Parathyroid adenoma (tissue), 2 donors: ENCODE measurements at regions not wholly inside any gene's neighbourhood (a gene's known extent, or its start where the extent isn't known, plus 50 kb on each side); places are given as distances from the start of the nearest gene placed in this dataset.

Experiments
- H2AFZ ChIP-seq: fragments of 300-600 bp; sonication (generic); one replicate; pipeline ENCODE4 v1.7.0; 2017; ENCODE audit warnings: antibody characterized with exemption, mild to moderate bottlenecking
- H3K27ac ChIP-seq: fragments of 300-600 bp; sonication (generic); one replicate; pipeline ENCODE4 v1.7.0; 2017
- H3K27me3 ChIP-seq: fragments of 300-600 bp; sonication (generic); one replicate; pipeline ENCODE4 v1.7.0; 2017; ENCODE audit warnings: low read length; ENCODE audit not compliant: control insufficient read depth, insufficient read depth
- H3K36me3 ChIP-seq: fragments of 300-600 bp; sonication (generic); one replicate; pipeline ENCODE4 v1.7.0; 2017; ENCODE audit warnings: low read length; ENCODE audit not compliant: control insufficient read depth, insufficient read depth
- H3K4me1 ChIP-seq: fragments of 300-600 bp; sonication (generic); one replicate; pipeline ENCODE4 v1.7.0; 2017; ENCODE audit warnings: control low read depth
- H3K4me2 ChIP-seq: fragments of 300-600 bp; sonication (generic); one replicate; pipeline ENCODE4 v1.7.0; 2017; ENCODE audit warnings: low read length
- H3K4me3 ChIP-seq: fragments of 300-600 bp; sonication (generic); one replicate; pipeline ENCODE4 v1.7.0; 2017; ENCODE audit warnings: low read depth, low read length
- H3K79me2 ChIP-seq: fragments of 300-600 bp; sonication (generic); one replicate; pipeline ENCODE4 v1.7.0; 2017; ENCODE audit warnings: control low read depth
- H3K9ac ChIP-seq: fragments of 300-600 bp; sonication (generic); one replicate; pipeline ENCODE4 v1.7.0; 2017; ENCODE audit warnings: mild to moderate bottlenecking
- H3K9me3 ChIP-seq: fragments of 300-600 bp; sonication (generic); one replicate; pipeline ENCODE4 v1.7.0; 2017; ENCODE audit warnings: low read length; ENCODE audit not compliant: control insufficient read depth
- CTCF ChIP-seq: fragments of 300-600 bp; sonication (generic); IDR thresholded peaks from one replicate; pipeline ENCODE4 v1.7.0; 2017; ENCODE audit warnings: antibody characterized with exemption, mild to moderate bottlenecking
- donor health status: primary hyperparathyroidism.

- Histone ChIP-seq H3K9ac (no peak overlapping the region), H3K4me3 (no peak overlapping the region), H3K27me3 (no peaks in the 10 kb centered on the region), H2AFZ (no peak overlapping the region), H3K9me3 (no peaks in the 10 kb centered on the region), H3K4me2 (no peak overlapping the region), H3K79me2 (no peaks in the 10 kb centered on the region), H3K36me3 (no peaks in the 10 kb centered on the region), H3K4me1 (no peaks in the 10 kb centered on the region), H3K27ac (no peak overlapping the region)
- no peak for TF ChIP-seq CTCF
These were observed 60.8 kb upstream of the ARRDC3 start for GRCh38 chr5:91443761-91444467.

- no peaks in the 10 kb centered on the region for H3K79me2 ChIP-seq
- H3K4me2 ChIP-seq: no peak overlapping the region
- no peaks in the 10 kb centered on the region for H3K4me1 ChIP-seq
- H3K36me3 ChIP-seq: no peaks in the 10 kb centered on the region
- no peaks in the 10 kb centered on the region for H3K9me3 ChIP-seq
- no peak for TF ChIP-seq CTCF
- no peak overlapping the region for H3K9ac ChIP-seq
- no peaks in the 10 kb centered on the region for H3K27me3 ChIP-seq
- no peak overlapping the region for H3K4me3 ChIP-seq
- no peak overlapping the region for H3K27ac ChIP-seq
- H2AFZ ChIP-seq: no peak overlapping the region
These were observed 59.9 kb upstream of the ARRDC3 start for GRCh38 chr5:91443023-91443422.

- Histone ChIP-seq H3K9me3 (no peaks in the 10 kb centered on the region), H3K4me3 (no peak overlapping the region), H3K4me1 (no peaks in the 10 kb centered on the region), H3K79me2 (no peaks in the 10 kb centered on the region), H3K4me2 (no peak overlapping the region), H3K36me3 (no peaks in the 10 kb centered on the region), H3K27me3 (no peaks in the 10 kb centered on the region), H3K27ac (no peak overlapping the region), H3K9ac (no peak overlapping the region), H2AFZ (no peak overlapping the region)
- TF ChIP-seq CTCF: no peak
These were observed 58.0 kb upstream of the ARRDC3 start for GRCh38 chr5:91441082-91441481.

- no peak for TF ChIP-seq CTCF
- Histone ChIP-seq H2AFZ (no peak overlapping the region), H3K4me1 (no peaks in the 10 kb centered on the region), H3K9me3 (no peaks in the 10 kb centered on the region), H3K4me2 (no peak overlapping the region), H3K36me3 (no peaks in the 10 kb centered on the region), H3K27ac (no peak overlapping the region), H3K4me3 (no peak overlapping the region), H3K9ac (no peak overlapping the region), H3K27me3 (no peaks in the 10 kb centered on the region), H3K79me2 (no peaks in the 10 kb centered on the region)
These were observed 55.8 kb upstream of the ARRDC3 start for GRCh38 chr5:91438871-91439270.

- H3K36me3 ChIP-seq: no peaks in the 10 kb centered on the region
These were observed 53.1 kb upstream of the ARRDC3 start for GRCh38 chr5:91436241-91436640.

More at GRCh38 chr5:91436241-91436640, 53.1 kb upstream of the ARRDC3 start:
- Histone ChIP-seq H3K4me1 (no peaks in the 10 kb centered on the region), H3K4me3 (no peak overlapping the region), H3K9ac (no peak overlapping the region), H3K4me2 (no peak overlapping the region), H3K9me3 (no peaks in the 10 kb centered on the region), H3K79me2 (no peaks in the 10 kb centered on the region), H3K27ac (no peak overlapping the region), H2AFZ (no peak overlapping the region), H3K27me3 (no peaks in the 10 kb centered on the region)
- TF ChIP-seq CTCF: no peak
